ENCODE measurements at regions not wholly inside any gene's neighbourhood (a gene's known extent, or its start where the extent isn't known, plus 50 kb on each side); places are given as distances from the start of the nearest gene placed in this dataset.

DNA sequence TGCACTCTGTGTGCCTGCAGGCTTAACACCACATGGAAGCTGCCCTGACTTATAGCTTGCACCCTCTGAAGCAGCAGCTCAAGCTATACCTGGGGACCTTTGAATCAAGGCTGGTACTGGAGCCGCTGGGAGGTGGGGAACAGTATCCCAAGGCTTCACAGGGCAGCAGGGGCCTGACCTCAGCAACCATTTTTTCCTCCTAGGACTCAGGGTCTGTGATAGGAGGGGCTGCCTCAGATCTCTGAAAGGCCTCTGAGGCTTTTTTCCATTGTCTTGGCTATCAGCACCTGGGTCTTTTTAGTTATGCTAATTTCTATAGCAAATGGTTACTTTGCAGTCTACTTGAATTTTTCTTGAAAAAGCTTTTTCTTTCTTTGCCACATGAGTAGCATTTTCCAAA lies 80.2 kb upstream of the OPRM1 start:
- 100% methylated on average over 1 of the region's 1 CpG; no CpG with 5 or more reads in 1 of the 2 donors for WGBS, 2 donors
- ATAC-seq (ENCODE audit: low FRiP score in 2 of 2) = no peak

GRCh38 chr6:153957394-153957793 lies 81.6 kb upstream of the OPRM1 start:
- peak in 1 of 2 donors; percentile 43 for ATAC-seq (ENCODE audit: low FRiP score in 2 of 2)
- DNase-seq = no peak
- no peak for TF ChIP-seq POLR2A (IDR thresholded peaks at IDR 0.05)
- no peaks in the 10 kb centered on the region for H3K4me1 ChIP-seq
- no peaks in the 10 kb centered on the region for H3K9me3 ChIP-seq
- no peak overlapping the region for H3K27ac ChIP-seq
- H3K36me3 ChIP-seq = no peaks in the 10 kb centered on the region
- H3K4me3 ChIP-seq = no peak overlapping the region
- H3K27me3 ChIP-seq = no peaks in the 10 kb centered on the region
- WGBS, 2 donors = 67 to 70% methylated on average over 4 of the region's 4 CpGs

More for the DNA sequence above, 80.2 kb upstream of the OPRM1 start:
- H3K4me1 ChIP-seq = no peaks in the 10 kb centered on the region
- no peaks in the 10 kb centered on the region for H3K36me3 ChIP-seq
- H3K4me3 ChIP-seq = no peak overlapping the region
- H3K27me3 ChIP-seq = no peaks in the 10 kb centered on the region
- H3K9me3 ChIP-seq = no peaks in the 10 kb centered on the region
- DNase-seq = no peak
- TF ChIP-seq POLR2AphosphoS5 (IDR thresholded peaks at IDR 0.05) = no peak
- no peak for TF ChIP-seq POLR2A (IDR thresholded peaks at IDR 0.05)
- TF ChIP-seq, protein P1, sequence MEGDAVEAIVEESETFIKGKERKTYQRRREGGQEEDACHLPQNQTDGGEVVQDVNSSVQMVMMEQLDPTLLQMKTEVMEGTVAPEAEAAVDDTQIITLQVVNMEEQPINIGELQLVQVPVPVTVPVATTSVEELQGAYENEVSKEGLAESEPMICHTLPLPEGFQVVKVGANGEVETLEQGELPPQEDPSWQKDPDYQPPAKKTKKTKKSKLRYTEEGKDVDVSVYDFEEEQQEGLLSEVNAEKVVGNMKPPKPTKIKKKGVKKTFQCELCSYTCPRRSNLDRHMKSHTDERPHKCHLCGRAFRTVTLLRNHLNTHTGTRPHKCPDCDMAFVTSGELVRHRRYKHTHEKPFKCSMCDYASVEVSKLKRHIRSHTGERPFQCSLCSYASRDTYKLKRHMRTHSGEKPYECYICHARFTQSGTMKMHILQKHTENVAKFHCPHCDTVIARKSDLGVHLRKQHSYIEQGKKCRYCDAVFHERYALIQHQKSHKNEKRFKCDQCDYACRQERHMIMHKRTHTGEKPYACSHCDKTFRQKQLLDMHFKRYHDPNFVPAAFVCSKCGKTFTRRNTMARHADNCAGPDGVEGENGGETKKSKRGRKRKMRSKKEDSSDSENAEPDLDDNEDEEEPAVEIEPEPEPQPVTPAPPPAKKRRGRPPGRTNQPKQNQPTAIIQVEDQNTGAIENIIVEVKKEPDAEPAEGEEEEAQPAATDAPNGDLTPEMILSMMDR (IDR thresholded peaks at IDR 0.05) = no peak
- TF ChIP-seq EP300 (IDR thresholded peaks at IDR 0.05) = no peak
- no peak overlapping the region for H3K27ac ChIP-seq

DNA sequence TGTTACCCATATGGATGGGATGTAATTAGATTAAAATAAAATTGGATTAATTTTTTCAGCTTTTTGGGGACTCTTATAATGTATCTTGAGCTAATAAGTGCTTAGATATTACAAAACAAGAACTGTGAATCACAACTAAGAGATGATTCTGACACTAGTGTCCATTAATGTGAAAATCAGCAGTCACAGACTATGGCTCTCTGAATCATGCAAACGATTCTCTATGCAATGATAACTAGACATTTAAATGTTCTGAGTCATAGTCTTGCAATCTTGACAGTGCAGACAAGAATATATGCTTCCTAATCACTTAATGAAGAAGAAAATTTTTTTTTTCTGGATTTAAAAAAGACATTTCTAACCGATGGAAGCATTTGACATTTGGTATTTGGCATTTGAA lies 82.2 kb upstream of the OPRM1 start:
- ATAC-seq (ENCODE audit: low FRiP score in 2 of 2) (no peak), DNase-seq (no peak)
- Histone ChIP-seq H3K27ac (no peak overlapping the region), H3K4me1 (no peaks in the 10 kb centered on the region), H3K27me3 (no peaks in the 10 kb centered on the region), H3K9me3 (no peaks in the 10 kb centered on the region), H3K4me3 (no peak overlapping the region), H3K36me3 (no peaks in the 10 kb centered on the region)
- 67 to 78% methylated on average over 2 of the region's 2 CpGs for WGBS, 2 donors
- TF ChIP-seq, protein P1 (IDR thresholded peaks at IDR 0.05) = no peak
- no peak for TF ChIP-seq EP300 (IDR thresholded peaks at IDR 0.05)
- no peak for TF ChIP-seq POLR2A (IDR thresholded peaks at IDR 0.05)
- no peak for TF ChIP-seq POLR2AphosphoS5 (IDR thresholded peaks at IDR 0.05)

GRCh38 chr6:153949616-153950015 lies 89.4 kb upstream of the OPRM1 start:
- ATAC-seq (ENCODE audit: low FRiP score in 2 of 2) (no peak), DNase-seq (no peak)
- 58 to 76% methylated on average over 4 of the region's 4 CpGs for WGBS, 2 donors
- no peaks in the 10 kb centered on the region for H3K36me3 ChIP-seq
- no peak overlapping the region for H3K4me3 ChIP-seq
- H3K9me3 ChIP-seq = no peaks in the 10 kb centered on the region
- H3K27me3 ChIP-seq = no peaks in the 10 kb centered on the region
- TF ChIP-seq, protein P1 (IDR thresholded peaks at IDR 0.05) = no peak
- TF ChIP-seq EP300 (IDR thresholded peaks at IDR 0.05) = no peak
- H3K4me1 ChIP-seq = no peaks in the 10 kb centered on the region
- no peak overlapping the region for H3K27ac ChIP-seq

DNA sequence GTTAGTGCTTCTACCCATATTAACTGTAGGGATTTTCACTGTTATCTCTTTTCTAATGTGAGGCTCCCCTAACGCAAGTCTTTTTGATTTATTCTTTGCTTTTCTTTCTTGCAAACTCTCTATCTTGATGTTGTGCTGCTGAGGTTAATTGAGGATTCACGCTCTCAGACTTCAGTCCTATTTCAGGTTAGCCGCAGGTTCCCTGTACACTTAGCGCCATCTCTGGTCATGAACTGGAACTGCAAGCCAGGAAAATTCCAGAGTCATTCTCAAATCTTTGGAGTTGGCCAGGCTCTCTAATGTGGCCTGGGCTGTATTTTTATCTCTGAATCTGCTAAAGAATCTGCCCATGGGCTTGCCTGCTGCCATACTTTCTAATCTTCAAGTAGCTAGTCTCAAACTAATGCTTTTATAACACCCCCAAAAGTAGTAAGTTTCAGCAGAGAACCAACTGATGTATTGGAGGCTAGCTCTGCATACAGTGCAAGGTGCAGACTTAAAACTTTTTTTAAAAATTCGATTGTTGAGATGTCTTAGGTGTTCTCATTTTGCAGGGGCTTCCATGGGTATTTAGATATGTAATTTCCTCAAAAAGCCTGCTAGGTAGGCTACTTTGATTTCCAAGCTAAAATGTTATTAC lies 91.1 kb upstream of the OPRM1 start:
- ATAC-seq (ENCODE audit: low FRiP score in 2 of 2) = peak in 1 of 2 donors; percentile 58
- 18 to 21% methylated on average over 5 of the region's 5 CpGs for WGBS, 2 donors
- H3K4me3 ChIP-seq = no peak overlapping the region
- no peaks in the 10 kb centered on the region for H3K27me3 ChIP-seq
- H3K4me1 ChIP-seq = no peaks in the 10 kb centered on the region
- H3K36me3 ChIP-seq = no peaks in the 10 kb centered on the region
- DNase-seq = peak in 1 of 2 donors; percentile 21
- no peaks in the 10 kb centered on the region for H3K9me3 ChIP-seq
- no peak overlapping the region for H3K27ac ChIP-seq
- TF ChIP-seq POLR2AphosphoS5 (IDR thresholded peaks at IDR 0.05) = no peak
- no peak for TF ChIP-seq EP300 (IDR thresholded peaks at IDR 0.05)
- TF ChIP-seq POLR2A (IDR thresholded peaks at IDR 0.05) = no peak
- TF ChIP-seq, protein P1 (IDR thresholded peaks at IDR 0.05) = peak; percentile 38 to 85 (median 66)
